ENCODE measurements at regions not wholly inside any gene's neighbourhood (a gene's known extent, or its start where the extent isn't known, plus 50 kb on each side); places are given as distances from the start of the nearest gene placed in this dataset.

DNA sequence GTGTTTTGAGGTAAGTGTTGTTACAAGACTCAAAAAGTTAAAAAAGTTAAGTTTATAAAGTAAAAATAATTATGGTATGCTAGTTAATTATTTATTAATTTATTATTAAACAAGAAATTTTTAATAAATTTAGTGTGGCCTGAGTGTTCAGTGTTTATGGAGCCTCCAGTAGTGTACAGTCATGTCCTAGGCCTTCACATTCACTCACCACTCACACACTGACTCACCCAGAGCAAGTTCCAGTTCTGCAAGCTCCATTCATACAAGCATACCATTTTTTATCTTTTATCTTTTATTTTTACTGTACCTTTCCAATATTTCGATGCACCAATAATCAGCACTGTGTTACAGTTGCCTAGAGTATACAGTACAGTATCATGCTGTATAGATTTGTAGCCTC, 381.2 kb upstream of the MGMT start:
- Mint-ChIP-seq H3K9me3 (no peaks in the 10 kb centered on the region), H3K4me3 (no peak overlapping the region), H3K27ac (no peak overlapping the region), H3K4me1 (no peaks in the 10 kb centered on the region), H3K27me3 (peaks cover 8% of the 10 kb centered on the region), H3K36me3 (no peaks in the 10 kb centered on the region)
- CTCF ChIA-PET, result no interaction called here
- no peak for DNase-seq

DNA sequence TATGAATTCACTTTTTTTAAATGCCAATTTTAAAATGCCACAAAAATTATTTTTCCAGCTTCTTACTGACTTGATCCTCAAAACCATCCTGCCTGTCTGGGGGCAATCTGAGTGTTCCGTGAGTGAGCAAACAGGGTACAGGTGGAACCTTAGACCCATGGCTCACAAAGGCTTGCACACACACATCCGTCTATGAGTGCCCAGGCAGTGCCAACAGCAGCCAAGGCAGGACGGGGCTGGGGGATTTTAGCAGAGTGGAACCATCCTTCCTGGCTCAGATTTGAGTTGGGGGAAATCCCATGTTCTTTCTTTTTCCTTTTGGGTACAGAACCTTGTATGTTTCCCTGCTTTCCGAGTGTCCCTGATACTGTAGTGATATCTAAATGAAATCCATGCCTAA, 377.7 kb upstream of the MGMT start:
- H3K9me3 Mint-ChIP-seq, result no peaks in the 10 kb centered on the region
- no peak overlapping the region for H3K4me3 Mint-ChIP-seq
- no peaks in the 10 kb centered on the region for H3K36me3 Mint-ChIP-seq
- H3K27ac Mint-ChIP-seq, result no peak overlapping the region
- peaks cover 17% of the 10 kb centered on the region for H3K27me3 Mint-ChIP-seq
- DNase-seq, result no peak
- peaks cover 7% of the 10 kb centered on the region for H3K4me1 Mint-ChIP-seq
- CTCF ChIA-PET, result no interaction called here

DNA sequence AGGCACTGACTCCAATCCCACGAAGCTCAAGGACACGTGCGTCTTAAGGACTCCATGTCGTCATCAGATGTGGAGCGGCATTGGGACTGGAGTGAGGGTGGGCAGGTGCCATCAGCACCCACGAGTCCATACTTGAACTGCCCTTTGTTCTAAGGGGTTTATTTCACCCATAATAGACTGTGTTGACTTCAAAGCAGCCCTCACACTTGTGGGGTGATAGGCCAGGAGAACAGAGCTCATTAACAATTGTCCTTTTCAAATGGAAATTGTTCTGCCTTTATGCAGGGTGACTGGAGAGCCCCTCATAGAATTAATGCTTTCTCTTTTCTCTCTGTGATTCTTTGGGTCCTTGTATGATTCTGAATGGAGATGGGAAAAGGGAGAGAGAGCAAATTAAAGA, 376.9 kb upstream of the MGMT start:
- H3K27ac Mint-ChIP-seq, result no peak overlapping the region
- H3K36me3 Mint-ChIP-seq, result no peaks in the 10 kb centered on the region
- peaks cover 7% of the 10 kb centered on the region for H3K4me1 Mint-ChIP-seq
- peaks cover 17% of the 10 kb centered on the region for H3K27me3 Mint-ChIP-seq
- no peak overlapping the region for H3K4me3 Mint-ChIP-seq
- H3K9me3 Mint-ChIP-seq, result no peaks in the 10 kb centered on the region
- DNase-seq, result no peak
- CTCF ChIA-PET, result no interaction called here

DNA sequence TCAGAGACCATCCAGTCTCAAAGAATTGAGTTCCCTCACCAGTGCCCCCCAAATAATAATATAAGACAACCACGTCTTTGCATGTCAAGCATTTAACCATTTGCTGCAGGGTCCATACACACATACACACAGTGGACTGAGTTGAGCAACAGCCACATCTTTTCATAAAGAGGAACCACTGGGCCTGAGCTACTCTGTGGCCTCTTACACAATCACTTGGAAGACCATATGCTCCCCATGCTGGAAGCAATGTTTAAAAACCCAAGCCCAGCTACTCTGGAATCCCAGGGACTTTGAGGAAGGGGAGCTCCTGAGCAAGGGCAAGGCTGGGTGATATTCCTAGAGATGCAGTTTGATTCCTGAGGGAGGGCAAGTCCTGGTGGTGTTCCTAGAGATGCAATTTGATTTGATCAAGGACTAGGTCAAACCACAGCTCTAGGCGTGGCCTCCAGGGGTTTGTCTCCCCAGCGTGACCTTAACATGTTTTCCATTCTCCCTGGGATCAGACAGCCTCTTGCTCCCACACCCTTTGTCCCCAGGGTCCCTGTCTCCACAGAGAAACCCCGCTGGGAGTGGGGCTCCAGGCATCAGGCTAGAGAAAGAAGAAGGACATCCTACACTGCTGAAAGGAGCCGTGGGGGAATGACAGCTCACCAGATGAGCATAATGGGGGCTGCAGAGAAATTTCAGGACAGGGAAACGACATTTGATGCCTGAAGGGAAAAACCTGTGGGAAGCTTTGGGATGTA, 376.2 kb upstream of the MGMT start:
- Mint-ChIP-seq H3K4me3 (no peak overlapping the region), H3K9me3 (no peaks in the 10 kb centered on the region), H3K27ac (no peak overlapping the region), H3K4me1 (peaks cover 7% of the 10 kb centered on the region), H3K27me3 (peaks cover 17% of the 10 kb centered on the region), H3K36me3 (no peaks in the 10 kb centered on the region)
- DNase-seq, result no peak
- CTCF ChIA-PET, result no interaction called here

DNA sequence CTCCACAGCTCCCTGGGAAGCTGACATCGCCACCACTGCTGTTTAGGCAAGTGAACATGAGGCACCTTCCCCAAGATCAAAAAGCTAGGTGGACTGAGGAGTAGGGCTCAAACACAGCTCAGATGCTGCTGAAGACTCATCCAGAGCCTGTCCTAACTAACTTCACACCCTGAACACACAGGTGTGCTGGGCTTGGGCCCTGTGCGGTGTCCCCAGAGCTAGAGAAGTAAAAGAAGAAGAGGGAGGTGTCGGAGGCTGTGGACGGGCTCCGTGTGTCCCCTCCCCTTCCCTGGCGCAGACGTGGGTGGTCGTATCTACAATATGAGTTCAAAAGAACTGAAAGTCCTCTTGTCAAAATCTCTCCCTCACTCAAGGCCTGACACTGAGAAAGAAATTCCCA, 373.4 kb upstream of the MGMT start:
- CTCF ChIA-PET, result interaction anchor here (0.9 kb wide), 1 partner anchor 51 kb away, joined by 3 read pairs; no protein-coding TSS in a partner anchor
- H3K4me3 Mint-ChIP-seq, result no peak overlapping the region
- no peaks in the 10 kb centered on the region for H3K36me3 Mint-ChIP-seq
- peaks cover 18% of the 10 kb centered on the region for H3K27me3 Mint-ChIP-seq
- no peak overlapping the region for H3K27ac Mint-ChIP-seq
- no peaks in the 10 kb centered on the region for H3K9me3 Mint-ChIP-seq
- peaks cover 11% of the 10 kb centered on the region for H3K4me1 Mint-ChIP-seq
- DNase-seq, result no peak

DNA sequence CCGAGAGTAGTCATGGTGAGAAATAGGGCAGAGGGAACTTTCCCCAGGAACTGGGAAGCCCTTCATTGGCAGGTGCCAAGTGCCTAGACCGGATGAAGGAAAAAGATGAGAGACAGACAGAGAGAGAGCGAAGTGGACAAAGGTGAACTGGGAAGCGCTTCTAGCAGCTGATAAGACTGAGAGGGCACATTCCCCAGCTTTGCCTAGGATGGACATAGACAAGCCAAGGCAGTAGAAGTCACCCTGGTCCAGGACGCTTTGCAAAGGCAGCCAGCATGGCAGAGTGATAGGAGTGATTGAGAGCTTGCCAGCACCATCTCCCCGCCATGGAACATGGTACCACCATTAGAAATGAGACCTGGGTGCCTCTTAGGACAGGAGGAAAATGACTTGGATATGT, 372.8 kb upstream of the MGMT start:
- no peak for DNase-seq
- CTCF ChIA-PET, result interaction anchor here (0.9 kb wide), 1 partner anchor 51 kb away, joined by 3 read pairs; no protein-coding TSS in a partner anchor
- no peak overlapping the region for H3K27ac Mint-ChIP-seq
- peaks cover 18% of the 10 kb centered on the region for H3K27me3 Mint-ChIP-seq
- no peaks in the 10 kb centered on the region for H3K36me3 Mint-ChIP-seq
- peaks cover 11% of the 10 kb centered on the region for H3K4me1 Mint-ChIP-seq
- H3K9me3 Mint-ChIP-seq, result no peaks in the 10 kb centered on the region
- no peak overlapping the region for H3K4me3 Mint-ChIP-seq

DNA sequence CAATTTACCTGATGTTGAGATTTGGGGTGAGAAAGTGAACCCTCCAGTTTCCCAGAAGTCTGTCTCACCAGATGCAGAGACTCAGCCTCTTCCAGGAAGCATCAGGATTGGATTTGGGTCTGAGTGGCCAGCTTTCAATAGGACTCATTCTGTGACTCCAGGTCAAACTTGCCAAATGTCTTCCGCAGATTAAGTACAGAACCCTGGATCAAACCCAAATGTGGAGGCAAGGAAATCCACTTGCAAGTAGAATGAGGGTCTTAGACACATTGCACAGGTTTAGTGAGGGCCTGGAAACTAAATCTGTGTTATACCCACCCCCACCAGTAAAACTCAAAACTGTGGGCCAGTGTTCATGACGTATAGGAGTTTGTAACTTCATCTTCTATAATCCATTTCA, 372.2 kb upstream of the MGMT start:
- Mint-ChIP-seq H3K9me3 (no peaks in the 10 kb centered on the region), H3K4me1 (peaks cover 11% of the 10 kb centered on the region), H3K27me3 (peaks cover 18% of the 10 kb centered on the region), H3K4me3 (no peak overlapping the region), H3K27ac (no peak overlapping the region), H3K36me3 (no peaks in the 10 kb centered on the region)
- CTCF ChIA-PET, result no interaction called here
- no peak for DNase-seq

DNA sequence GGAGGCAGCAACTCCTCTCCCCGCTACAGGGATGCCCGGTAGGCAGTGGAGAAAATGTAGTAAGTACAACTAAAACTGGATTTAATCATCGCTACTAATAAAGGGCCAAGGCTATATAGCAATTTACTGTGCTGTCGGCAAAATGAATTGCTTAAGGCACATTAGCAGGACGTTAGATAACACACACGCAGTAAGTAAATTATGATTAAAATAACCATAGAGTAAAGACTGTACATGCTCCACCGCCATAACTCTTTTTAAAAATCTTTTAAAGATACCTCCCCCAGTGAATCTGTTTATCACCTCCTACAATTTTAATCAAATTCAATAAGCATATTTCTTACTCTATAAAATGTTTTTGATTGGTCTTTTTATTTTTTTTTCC, 371.4 kb upstream of the MGMT start:
- Mint-ChIP-seq H3K4me1 (peaks cover 11% of the 10 kb centered on the region), H3K9me3 (no peaks in the 10 kb centered on the region), H3K27ac (no peak overlapping the region), H3K27me3 (peaks cover 14% of the 10 kb centered on the region), H3K36me3 (no peaks in the 10 kb centered on the region), H3K4me3 (no peak overlapping the region)
- no peak for DNase-seq
- CTCF ChIA-PET, result no interaction called here

DNA sequence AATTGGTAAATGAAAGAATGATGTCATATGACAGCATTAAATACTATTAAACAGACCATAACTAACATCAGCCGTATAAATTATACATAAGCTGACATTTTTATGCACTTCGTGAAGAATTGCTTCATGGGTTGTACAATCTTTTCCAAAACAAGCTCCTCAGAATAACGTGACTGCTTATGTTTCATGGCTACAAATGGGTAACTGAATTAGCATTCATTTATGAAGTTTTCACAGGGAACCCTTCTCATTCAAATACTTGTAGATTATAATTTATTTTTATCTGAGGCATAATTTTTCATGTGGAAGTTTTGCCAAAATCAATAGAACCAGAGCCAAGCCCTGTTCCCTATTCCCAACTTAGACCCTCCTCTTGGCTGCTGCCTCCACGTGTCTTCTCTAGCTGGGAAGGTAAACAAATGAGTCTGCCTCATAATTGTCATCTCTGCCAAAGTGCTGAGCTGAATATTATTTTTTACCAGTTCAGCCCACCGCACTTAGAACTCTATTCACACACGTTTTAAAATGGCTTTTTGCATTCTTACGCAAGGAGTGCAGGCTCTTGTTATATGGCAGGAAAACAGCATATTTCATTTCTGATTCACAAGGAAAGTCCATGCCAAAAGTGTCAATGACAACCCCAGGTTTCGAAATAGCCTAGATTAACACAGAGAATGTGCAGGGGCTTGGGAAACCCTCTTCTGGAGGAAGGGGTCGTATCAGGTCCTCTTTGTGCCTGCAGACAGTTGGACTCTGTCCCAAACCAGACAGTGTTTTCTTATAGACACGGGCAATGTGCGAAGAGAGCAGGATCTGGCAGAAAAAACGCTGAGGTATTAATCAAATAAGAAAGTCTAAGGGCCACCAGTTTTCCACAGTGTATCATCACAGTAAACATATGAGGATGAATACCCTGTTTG, 370.7 kb upstream of the MGMT start:
- no peak overlapping the region for H3K4me3 Mint-ChIP-seq
- H3K36me3 Mint-ChIP-seq, result no peaks in the 10 kb centered on the region
- H3K27me3 Mint-ChIP-seq, result peaks cover 10% of the 10 kb centered on the region
- DNase-seq, result no peak
- H3K27ac Mint-ChIP-seq, result no peak overlapping the region
- CTCF ChIA-PET, result no interaction called here
- H3K4me1 Mint-ChIP-seq, result peaks cover 17% of the 10 kb centered on the region
- no peaks in the 10 kb centered on the region for H3K9me3 Mint-ChIP-seq

DNA sequence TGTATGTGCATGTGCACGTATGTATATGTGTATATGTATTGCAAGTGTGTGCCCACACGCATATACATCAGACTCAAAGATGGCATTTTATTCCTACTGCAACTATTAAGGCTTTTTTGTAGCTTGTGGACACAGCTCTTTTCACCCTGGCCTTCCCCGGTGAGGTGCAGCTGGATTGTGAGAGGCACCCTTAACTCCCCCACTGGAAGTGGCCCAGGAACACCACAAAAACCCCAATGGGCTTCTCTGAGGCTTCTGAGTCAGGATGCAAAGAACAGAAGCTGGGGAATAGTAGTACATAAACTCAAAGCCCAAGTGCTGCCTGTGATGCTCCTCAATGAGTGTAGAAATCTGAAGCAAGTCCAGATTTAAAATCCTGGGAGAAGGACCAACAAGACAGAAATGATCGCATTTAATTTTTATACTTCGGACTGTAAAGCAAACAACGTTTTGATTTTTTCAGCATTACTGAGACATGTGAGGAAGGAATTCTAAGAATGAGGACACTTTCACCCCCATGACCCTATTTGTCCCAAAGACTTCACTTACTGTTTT, 369.2 kb upstream of the MGMT start:
- CTCF ChIA-PET, result no interaction called here
- Mint-ChIP-seq H3K4me3 (no peak overlapping the region), H3K4me1 (peaks cover 26% of the 10 kb centered on the region), H3K9me3 (peaks cover 3% of the 10 kb centered on the region), H3K36me3 (peaks cover 5% of the 10 kb centered on the region), H3K27me3 (peaks cover 9% of the 10 kb centered on the region), H3K27ac (no peak overlapping the region)
- no peak for DNase-seq

DNA sequence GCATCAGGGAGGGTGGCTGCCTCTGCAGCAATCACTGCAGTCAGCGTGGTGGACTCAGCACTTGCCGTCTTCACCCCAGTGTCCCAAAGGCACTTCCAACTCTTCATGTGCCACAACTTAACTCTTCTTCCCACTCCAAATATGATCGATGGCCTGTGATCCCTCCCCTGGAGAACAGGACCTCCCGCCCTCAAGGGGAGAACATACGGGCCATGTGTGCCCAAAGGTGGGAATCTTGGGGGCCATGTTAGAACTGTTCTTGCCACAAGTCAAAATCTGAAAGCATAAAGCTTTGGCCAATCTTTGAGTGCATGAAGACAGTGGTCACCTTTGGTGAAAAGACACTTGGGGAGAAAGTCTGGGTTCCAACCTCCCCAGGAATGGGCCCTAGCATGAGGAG, 368.5 kb upstream of the MGMT start:
- H3K9me3 Mint-ChIP-seq, result peaks cover 3% of the 10 kb centered on the region
- peaks cover 5% of the 10 kb centered on the region for H3K36me3 Mint-ChIP-seq
- H3K4me1 Mint-ChIP-seq, result peaks cover 33% of the 10 kb centered on the region
- H3K4me3 Mint-ChIP-seq, result no peak overlapping the region
- H3K27me3 Mint-ChIP-seq, result peaks cover 5% of the 10 kb centered on the region
- CTCF ChIA-PET, result no interaction called here
- H3K27ac Mint-ChIP-seq, result no peak overlapping the region
- DNase-seq, result no peak

DNA sequence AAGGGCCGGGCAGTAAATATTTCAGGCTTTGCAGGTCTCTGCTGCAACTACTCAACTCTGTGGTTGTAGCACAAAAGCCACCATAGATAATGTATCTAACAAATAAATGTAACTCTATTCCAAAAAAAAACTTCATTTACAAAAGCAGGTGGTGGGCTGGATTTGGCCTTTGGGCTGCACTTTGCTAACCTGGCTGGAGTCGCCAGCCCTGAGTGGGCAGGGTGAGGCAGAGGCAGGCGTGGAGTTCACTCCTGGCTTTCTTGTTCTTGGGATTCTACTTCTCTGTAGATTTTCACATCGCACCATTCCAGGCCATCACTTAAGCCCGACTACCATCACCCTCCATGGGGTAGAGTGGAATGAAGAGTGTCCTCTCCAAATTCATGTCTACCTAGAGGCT, 367.6 kb upstream of the MGMT start:
- H3K27me3 Mint-ChIP-seq, result peaks cover 5% of the 10 kb centered on the region
- H3K9me3 Mint-ChIP-seq, result peaks cover 3% of the 10 kb centered on the region
- peaks cover 8% of the 10 kb centered on the region for H3K36me3 Mint-ChIP-seq
- no peak overlapping the region for H3K4me3 Mint-ChIP-seq
- no peak overlapping the region for H3K27ac Mint-ChIP-seq
- CTCF ChIA-PET, result no interaction called here
- DNase-seq, result no peak
- H3K4me1 Mint-ChIP-seq, result peaks cover 42% of the 10 kb centered on the region

DNA sequence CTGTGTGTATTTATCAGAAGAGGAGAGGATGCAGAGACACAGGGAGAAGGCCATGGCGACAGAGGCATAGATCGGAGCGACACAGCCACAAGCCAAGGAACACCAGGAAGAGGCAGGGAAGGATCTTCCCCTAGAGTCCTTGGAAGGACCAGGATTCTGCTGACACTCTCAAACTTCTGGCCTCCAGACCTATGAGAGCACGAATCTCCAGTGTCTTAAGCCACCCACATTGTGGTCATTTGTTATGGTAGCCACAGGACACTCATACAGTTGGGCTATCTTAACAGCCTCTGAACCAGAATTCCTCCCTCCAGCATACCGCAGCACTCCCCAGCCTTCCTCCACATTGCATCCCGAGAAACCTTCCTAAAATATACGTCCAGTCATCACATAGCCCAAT, 367.0 kb upstream of the MGMT start:
- Mint-ChIP-seq H3K27ac (no peak overlapping the region), H3K36me3 (peaks cover 9% of the 10 kb centered on the region), H3K4me1 (peaks cover 47% of the 10 kb centered on the region), H3K27me3 (peaks cover 5% of the 10 kb centered on the region), H3K9me3 (peaks cover 3% of the 10 kb centered on the region), H3K4me3 (no peak overlapping the region)
- DNase-seq, result no peak
- CTCF ChIA-PET, result no interaction called here

DNA sequence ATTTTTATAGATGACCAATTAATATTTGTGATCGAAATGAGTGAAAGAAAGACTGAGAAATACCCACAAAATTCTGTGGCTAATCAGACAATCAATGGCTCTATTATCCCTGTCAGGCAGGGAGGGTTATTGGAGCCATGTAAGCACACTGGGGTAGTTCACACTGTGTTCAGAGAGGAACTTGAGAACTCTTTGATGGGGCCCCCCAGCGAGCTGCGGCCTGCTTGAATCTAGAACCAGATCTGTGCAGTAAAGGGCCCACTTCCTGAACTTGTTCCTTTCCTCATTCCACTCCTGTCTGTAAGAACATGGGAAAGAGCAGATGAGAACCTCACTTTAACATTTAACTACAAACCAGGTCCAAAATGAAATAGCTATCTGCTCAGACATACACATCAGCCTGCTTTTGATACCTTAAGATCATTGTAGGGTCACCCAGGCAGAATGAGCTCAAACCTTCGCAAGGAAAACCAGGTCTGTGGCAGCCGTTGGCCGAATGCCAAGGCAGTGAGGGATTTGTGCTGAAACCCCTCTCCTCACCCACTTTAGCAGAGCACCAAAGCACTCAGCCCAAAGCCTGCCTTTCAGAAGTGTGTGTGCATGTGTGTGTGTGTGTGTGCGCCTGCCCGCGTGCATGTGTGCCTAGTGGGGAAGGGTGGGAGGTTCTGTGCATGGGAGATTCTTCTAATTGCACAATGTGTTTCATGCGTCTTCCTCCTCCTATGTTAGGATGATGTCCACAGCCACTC, 365.6 kb upstream of the MGMT start:
- Mint-ChIP-seq H3K27me3 (peaks cover 4% of the 10 kb centered on the region), H3K36me3 (peaks cover 9% of the 10 kb centered on the region), H3K9me3 (peaks cover 3% of the 10 kb centered on the region), H3K27ac (peak overlapping the region; percentile 84), H3K4me1 (peaks cover 61% of the 10 kb centered on the region), H3K4me3 (no peak overlapping the region)
- CTCF ChIA-PET, result no interaction called here
- peak; percentile 29 for DNase-seq

Data from activated naive CD4-positive, alpha-beta T cell treated with anti-CD3 and anti-CD28 coated beads, Interleukin-2, amount 10 ng/mL, durations not matched to agents 7 days and 5 days (primary cell).